Right lobe of liver (tissue), 4 donors: ENCODE measurements at regions not wholly inside any gene's neighbourhood (a gene's known extent, or its start where the extent isn't known, plus 50 kb on each side); places are given as distances from the start of the nearest gene placed in this dataset.

Experiments
- CTCF ChIP-seq, 4 donors: fragments of 200-600 bp in 3 of 4; fragments of 450-650 bp in 1 of 4; IDR thresholded peaks; one replicate each; pipeline versions ENCODE4 v1.5.1 to v1.8.0; 2016 to 2022; ENCODE audit warnings: antibody characterized with exemption in 4 of 4, mild to moderate bottlenecking in 2 of 4
- POLR2A ChIP-seq: fragments of 450-650 bp; IDR thresholded peaks from one replicate; pipeline ENCODE4 v1.6.1; 2017; ENCODE audit warnings: antibody characterized with exemption, mild to moderate bottlenecking
- donor health status: DM: no; HTN: no; CAD: no.
- donor health status: DM: no; HTN: no; CAD: no.
- donor health status: DM: no; HTN: yes; CAD: no.

GRCh38 chr22:47617186-47617585 is 854.7 kb downstream of the TBC1D22A start:
- no peak for TF ChIP-seq POLR2A
- no peak for TF ChIP-seq CTCF (IDR thresholded peaks at IDR 0.05)
